SKM-1 treated with dmso at 0.1 percent for 144 hours (cell line): ENCODE measurements at regions not wholly inside any gene's neighbourhood (a gene's known extent, or its start where the extent isn't known, plus 50 kb on each side); places are given as distances from the start of the nearest gene placed in this dataset.

Experiments
- DNase-seq: peaks from one replicate; lab custom pipeline; 2025; ENCODE audit not compliant: unreplicated experiment; lab: John Stamatoyannopoulos, UW

- DNase-seq = peak; percentile 30
Observed at GRCh38 chr3:56985878-56986277, 74.6 kb upstream of the SPATA12 start.

DNA sequence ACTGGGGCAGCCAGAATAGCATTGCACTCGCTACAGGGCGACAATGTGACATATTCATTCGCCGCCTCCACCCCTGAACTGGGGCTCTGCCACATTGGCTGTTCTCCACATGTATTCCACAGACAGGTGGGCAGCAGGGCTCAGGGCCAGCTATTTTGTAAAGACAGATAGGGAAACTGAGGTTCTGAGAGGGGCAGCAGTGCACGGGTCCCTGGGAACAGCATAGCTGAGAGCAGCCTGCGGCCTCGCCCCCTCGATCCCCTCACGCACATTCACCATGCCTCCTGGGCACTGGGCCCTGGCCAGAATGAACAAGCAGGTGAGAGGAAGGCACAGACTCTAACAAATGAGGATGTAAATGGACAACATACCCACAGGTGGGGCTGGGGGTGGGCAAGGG, 75.0 kb upstream of the SPATA12 start:
- no peak for DNase-seq

GRCh38 chr3:56983427-56983826, 77.0 kb upstream of the SPATA12 start:
- no peak for DNase-seq

GRCh38 chr3:56981445-56982230, 78.8 kb upstream of the SPATA12 start:
- no peak for DNase-seq

DNA sequence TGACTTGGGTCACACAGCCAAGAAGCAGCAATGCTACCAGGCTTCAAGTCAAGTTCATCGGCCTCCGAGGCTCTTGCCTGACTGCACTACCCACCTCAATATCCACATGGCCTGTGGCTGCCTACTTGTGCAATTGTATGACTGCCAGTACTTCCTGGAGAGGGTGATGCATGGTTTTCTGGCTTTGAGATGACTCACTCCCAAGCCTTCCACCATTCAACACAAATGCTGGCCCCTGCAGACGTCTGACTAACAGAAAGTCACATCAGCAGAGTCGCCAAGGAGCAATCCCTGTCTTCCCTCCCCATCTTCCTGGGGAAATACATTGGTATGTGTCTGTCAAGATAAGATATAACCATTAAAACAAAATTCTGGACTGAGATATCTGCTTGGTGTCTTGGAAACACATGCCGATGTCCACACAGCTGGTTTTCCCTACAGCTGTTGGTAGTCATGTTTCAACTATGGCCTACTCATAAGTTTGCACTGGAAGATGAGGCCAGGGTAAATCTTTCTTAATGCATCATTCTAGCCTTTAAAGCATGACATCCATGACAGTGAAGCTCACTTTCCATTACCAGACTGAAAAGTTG, 79.6 kb upstream of the SPATA12 start:
- DNase-seq = peak; percentile 93

DNA sequence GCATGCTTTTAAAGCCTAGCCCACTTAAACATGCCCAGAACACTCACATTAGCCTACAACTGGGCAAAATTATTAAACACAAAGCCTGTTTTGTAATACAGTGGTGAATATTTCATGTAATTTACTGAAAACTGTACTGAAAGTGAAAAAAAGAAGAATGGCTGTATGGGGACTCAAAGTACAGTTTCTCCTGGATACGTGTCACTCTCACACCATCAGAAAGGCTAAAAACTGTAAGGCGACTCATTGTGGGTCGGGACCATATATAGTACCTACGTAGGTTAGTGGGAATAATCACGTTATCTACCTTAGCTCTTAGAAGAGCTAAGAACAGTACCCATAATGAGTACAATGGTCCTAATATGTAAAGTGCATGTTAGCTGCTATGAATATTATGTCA, 80.2 kb upstream of the SPATA12 start:
- no peak for DNase-seq

GRCh38 chr3:56979791-56980190, 80.7 kb upstream of the SPATA12 start:
- no peak for DNase-seq

- no peak for DNase-seq
Observed at GRCh38 chr3:56977561-56977889, 82.9 kb upstream of the SPATA12 start.

DNA sequence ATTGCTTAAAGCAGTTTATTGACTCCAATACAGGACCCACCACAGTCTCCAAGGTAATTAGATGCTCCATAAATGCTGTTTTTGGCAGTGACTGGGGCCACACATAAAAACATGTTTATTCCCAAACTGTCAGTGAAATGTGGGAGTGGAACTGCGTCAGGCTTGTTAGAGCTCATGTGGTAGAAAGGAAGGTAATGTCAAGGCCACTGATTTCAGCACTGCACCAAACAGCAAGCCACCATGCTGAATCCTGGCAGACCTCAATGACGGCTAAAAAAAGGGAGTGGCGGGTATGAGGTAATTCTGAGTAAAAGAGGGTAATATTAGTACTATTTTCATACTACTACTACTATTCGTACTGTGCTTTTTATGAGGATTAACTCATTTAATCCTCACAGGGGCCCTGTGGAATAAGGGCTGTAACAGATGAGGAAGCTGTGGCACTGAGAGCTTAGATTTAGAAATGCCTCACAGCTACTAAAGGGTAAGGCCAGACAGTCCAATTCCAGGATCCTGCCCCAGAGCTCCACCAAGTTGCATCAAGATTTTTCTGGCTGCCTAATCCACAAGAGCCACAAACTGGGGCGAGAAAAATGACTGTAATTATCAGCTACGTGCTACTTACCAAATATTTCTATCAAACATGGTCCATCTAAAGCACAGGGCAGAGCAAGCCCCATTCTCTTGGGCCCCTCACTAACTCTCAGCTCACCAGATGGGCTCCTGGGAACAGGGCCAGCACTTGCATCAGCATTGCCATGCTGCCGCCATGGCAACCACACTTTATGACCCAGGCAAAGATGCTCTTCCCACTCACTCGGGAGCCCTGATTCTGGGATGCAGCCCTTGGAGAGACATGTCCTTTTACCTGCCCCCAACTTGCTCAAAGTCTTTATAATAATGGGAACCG, 83.6 kb upstream of the SPATA12 start:
- DNase-seq = no peak

DNA sequence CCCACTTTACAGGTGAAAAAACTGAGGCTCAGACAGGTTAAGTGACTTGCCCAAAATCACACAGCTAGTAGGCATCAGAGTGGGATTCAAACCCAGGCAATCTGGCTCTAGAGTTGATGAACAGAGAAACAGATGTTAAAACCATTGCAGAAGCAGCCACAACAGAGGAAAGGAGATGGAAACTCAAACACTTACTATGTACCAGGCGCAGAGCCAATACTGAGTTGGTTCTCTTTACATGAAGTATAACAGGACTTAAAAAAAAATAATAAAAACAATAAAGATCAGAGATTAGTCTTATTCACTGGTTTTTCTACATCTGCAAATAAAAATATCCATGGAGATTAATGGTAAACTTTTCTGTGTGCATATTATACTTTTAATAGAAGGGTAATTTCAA, 84.9 kb upstream of the SPATA12 start:
- DNase-seq = no peak

DNA sequence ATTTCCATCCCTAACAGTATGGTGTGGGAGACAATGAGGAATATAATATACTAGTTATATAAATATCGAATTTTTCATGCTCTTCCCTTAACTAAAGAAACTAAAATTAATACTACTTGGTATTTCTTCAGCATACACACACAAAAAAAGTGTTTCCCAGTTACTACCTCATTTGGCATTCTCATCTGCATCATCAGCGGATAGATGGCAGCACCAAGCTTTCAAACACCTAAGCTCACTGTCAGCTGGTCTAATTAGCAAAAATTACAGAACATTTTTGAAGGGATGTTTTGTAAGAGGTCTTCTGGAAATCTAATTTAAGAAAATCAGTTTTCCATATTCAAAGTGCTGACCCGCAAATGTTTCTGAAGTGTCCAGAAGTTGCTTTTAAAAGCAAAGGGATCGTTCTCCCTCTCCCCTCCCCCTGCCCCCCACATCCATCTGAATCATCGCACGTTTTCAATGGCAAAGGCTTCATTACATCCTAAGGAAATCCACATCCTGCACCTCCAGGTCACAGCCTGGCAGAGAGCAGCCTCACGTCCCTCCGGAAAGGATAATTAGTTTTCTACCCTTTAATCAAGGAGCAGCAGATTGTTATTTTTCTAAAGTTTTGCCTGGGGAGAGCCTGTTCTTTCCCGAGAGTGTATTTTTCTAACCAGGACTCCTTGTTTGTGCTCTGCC, 86.1 kb upstream of the SPATA12 start:
- DNase-seq = no peak

DNA sequence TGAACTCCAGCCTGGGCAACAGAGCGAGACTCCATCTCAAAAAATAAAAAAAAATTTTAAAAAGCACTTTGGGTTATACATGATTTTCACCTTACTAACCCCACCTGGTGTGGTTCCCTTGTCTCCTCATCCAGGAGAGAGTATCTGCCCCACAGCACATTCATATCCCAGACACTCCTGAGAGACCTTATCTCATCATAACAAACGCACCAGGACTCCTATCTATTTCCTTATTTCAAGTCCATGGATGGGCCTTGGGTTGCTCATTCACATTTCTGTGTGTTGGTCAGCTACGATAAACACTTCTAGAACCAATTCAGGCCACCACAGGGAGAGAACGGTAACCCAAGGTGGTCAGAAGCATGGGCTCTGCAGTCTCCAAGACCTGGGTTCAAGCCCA, 88.6 kb upstream of the SPATA12 start:
- no peak for DNase-seq

GRCh38 chr3:56971261-56971660, 89.2 kb upstream of the SPATA12 start:
- DNase-seq = no peak

GRCh38 chr3:56970461-56970879, 90.0 kb upstream of the SPATA12 start:
- peak; percentile 53 for DNase-seq

DNA sequence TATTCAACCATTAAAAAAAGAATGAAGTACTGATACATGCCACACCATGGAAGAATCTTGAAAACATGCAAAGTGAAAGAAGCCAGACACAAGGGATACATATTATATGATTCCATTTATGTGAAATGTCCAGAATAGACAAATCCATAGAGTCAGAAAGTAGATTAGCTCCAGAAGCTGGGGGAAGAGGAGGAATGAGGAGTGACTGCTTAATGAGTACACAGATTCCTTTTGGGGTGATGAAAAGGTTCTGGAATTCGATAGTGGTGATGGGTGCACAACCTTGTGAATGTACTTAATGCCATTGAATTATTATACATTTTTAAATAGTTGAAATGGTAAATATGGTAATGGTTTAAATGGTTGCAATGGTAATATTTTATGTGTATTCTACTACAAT, 90.6 kb upstream of the SPATA12 start:
- DNase-seq = no peak

- no peak for DNase-seq
Observed at GRCh38 chr3:56966509-56966908, 94.0 kb upstream of the SPATA12 start.

- no peak for DNase-seq
Observed at GRCh38 chr3:56966104-56966503, 94.4 kb upstream of the SPATA12 start.

DNA sequence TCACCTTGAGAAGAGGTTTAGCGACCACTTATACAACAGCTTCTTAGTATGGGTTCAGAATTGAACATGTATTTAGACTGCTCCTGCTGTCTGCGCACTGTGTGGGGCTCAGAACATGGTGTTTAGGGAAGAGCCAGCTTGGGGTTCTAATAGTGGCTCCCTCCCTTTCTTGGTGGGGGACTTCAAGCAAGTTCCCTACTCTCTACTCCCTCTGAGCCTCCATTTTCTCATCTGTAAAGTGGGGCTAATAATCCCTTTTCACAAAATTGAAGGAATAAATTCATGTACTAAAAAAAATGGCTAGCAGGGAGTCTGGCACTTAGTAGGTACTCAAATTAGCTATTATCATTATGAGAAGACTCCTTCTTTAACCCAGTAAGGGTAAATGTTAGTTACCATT, 97.5 kb upstream of the SPATA12 start:
- no peak for DNase-seq

- no peak for DNase-seq
Observed at GRCh38 chr3:56962206-56962605, 98.3 kb upstream of the SPATA12 start.

DNA sequence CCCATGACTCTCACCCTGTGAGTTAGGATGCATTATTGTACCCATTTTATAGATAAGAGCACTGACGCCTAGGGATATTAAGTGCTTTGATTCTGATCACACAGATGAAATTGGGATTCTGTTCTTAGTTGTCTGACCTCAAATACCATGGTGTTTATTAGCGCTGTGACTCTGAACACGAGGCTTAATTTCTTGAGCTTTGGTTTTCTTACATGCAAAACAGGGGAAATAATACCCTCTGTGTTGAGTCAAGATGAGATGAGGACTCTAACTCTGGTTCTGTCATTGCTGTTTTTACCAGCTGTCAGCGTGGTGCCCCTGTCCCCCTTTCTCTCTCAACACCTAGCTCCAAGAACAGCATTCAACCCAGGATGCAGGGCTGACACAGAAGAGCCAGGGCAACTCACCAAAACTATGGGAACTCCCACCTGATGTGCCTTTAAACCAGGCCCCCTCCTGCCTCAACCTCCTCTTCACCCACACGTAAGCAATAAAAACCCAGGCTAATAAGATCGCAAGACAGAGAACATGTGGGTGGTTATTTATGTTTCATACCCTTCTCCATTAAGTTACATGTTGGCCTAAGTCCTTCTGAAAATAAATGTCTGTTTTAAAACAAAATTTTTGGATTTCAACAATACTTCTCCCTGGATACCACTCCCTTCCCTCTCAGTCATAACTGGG, 100.1 kb upstream of the SPATA12 start:
- DNase-seq = no peak

GRCh38 chr3:56958879-56959278, 101.6 kb upstream of the SPATA12 start:
- DNase-seq = no peak
